CD8-positive, alpha-beta memory T cell (primary cell): ENCODE measurements at regions not wholly inside any gene's neighbourhood (a gene's known extent, or its start where the extent isn't known, plus 50 kb on each side); places are given as distances from the start of the nearest gene placed in this dataset.

Experiments
- CTCF ChIA-PET: fragments of 350-600 bp; sonication (Branson Sonifier 250); formaldehyde crosslinking; loops from one replicate; lab custom pipeline; 2021; ENCODE audit warnings: antibody characterized with exemption; lab: Charles Lee
- POLR2A ChIA-PET: fragments of 350-600 bp; sonication (Branson Sonifier 250); formaldehyde crosslinking; loops from one replicate; lab custom pipeline; 2021; ENCODE audit warnings: antibody characterized with exemption; lab: Charles Lee
- DNase-seq, 5 donors: peaks; one replicate each; pipeline versions ENCODE4 v3.0.0 to v3.0.0-alpha.2; 2020 to 2022; ENCODE audit warnings: mixed read lengths in 1 of 5
- H3K27ac ChIP-seq: one replicate; pipeline ENCODE4 v1.7.0; 2013; ENCODE audit warnings: low read depth, mild to moderate bottlenecking, low read length, moderate library complexity
- H3K27me3 ChIP-seq: 2 replicates; pipeline ENCODE4 v1.7.0; 2013; ENCODE audit warnings: low read length, mild to moderate bottlenecking; ENCODE audit not compliant: insufficient read depth, poor library complexity, severe bottlenecking
- H3K36me3 ChIP-seq: 2 replicates; pipeline ENCODE4 v1.7.0; 2013; ENCODE audit warnings: mild to moderate bottlenecking, low read length, moderate library complexity; ENCODE audit not compliant: insufficient read depth
- H3K4me1 ChIP-seq: 2 replicates; pipeline ENCODE4 v1.7.0; 2013; ENCODE audit warnings: mild to moderate bottlenecking, low read length, moderate library complexity; ENCODE audit not compliant: insufficient read depth
- H3K4me3 ChIP-seq: 2 replicates; pipeline ENCODE4 v1.7.0; 2013; ENCODE audit warnings: mild to moderate bottlenecking, low read length
- H3K9me3 ChIP-seq: 2 replicates; pipeline ENCODE4 v1.7.0; 2013; ENCODE audit warnings: mild to moderate bottlenecking, low read length
- H3K27ac Mint-ChIP-seq, 8 donors: one replicate each; pipeline ENCODE4 v1.8.0; 2020 to 2021; ENCODE audit warnings: mixed read lengths in 8 of 8, mild to moderate bottlenecking in 6 of 8, inconsistent platforms in 3 of 8, moderate library complexity in 3 of 8
- H3K27me3 Mint-ChIP-seq, 2 donors: one replicate each; pipeline ENCODE4 v1.8.0; 2020 to 2021; ENCODE audit warnings: mixed read lengths in 2 of 2, mild to moderate bottlenecking in 1 of 2, moderate library complexity in 1 of 2
- H3K36me3 Mint-ChIP-seq, 3 donors: one replicate each; pipeline ENCODE4 v1.8.0; 2020 to 2021; ENCODE audit warnings: mixed read lengths in 3 of 3, inconsistent platforms in 1 of 3, mild to moderate bottlenecking in 1 of 3
- H3K4me1 Mint-ChIP-seq, 3 donors: one replicate each; pipeline ENCODE4 v1.8.0; 2020 to 2021; ENCODE audit warnings: mixed read lengths in 3 of 3, inconsistent platforms in 1 of 3, mild to moderate bottlenecking in 1 of 3
- H3K4me3 Mint-ChIP-seq, 7 donors: one replicate each; pipeline ENCODE4 v1.8.0; 2020 to 2021; ENCODE audit warnings: mixed read lengths in 7 of 7, mild to moderate bottlenecking in 6 of 7, moderate library complexity in 4 of 7, inconsistent platforms in 2 of 7
- H3K9me3 Mint-ChIP-seq, 5 donors: one replicate each; pipeline ENCODE4 v1.8.0; 2020 to 2022; ENCODE audit warnings: mixed read lengths in 5 of 5, mild to moderate bottlenecking in 3 of 5, moderate library complexity in 2 of 5, inconsistent platforms in 1 of 5

GRCh38 chr2:236776206-236776605, 206.6 kb downstream of the ACKR3 start:
- POLR2A ChIA-PET: no interaction called here
- no peak overlapping the region for H3K27ac Mint-ChIP-seq
- no peaks in the 10 kb centered on the region for H3K9me3 Mint-ChIP-seq
- no peaks in the 10 kb centered on the region for H3K36me3 ChIP-seq
- H3K4me3 Mint-ChIP-seq: no peak overlapping the region
- H3K27ac ChIP-seq: no peak overlapping the region
- CTCF ChIA-PET: no interaction called here
- no peak for DNase-seq
- H3K27me3 ChIP-seq: no peaks in the 10 kb centered on the region
- H3K4me3 ChIP-seq: no peak overlapping the region
- no peaks in the 10 kb centered on the region for H3K9me3 ChIP-seq
- H3K36me3 Mint-ChIP-seq: no peaks in the 10 kb centered on the region
- no peaks in the 10 kb centered on the region for H3K4me1 ChIP-seq
- H3K27me3 Mint-ChIP-seq: peaks cover 8 to 11% of the 10 kb centered on the region in 2 donors
- H3K4me1 Mint-ChIP-seq: no peaks in the 10 kb centered on the region

- H3K4me3 Mint-ChIP-seq: no peak overlapping the region
- no peaks in the 10 kb centered on the region for H3K36me3 Mint-ChIP-seq
- H3K27ac ChIP-seq: no peak overlapping the region
- no peaks in the 10 kb centered on the region for H3K9me3 Mint-ChIP-seq
- H3K27me3 ChIP-seq: no peaks in the 10 kb centered on the region
- CTCF ChIA-PET: no interaction called here
- no peaks in the 10 kb centered on the region for H3K9me3 ChIP-seq
- H3K4me1 Mint-ChIP-seq: no peaks in the 10 kb centered on the region
- H3K27ac Mint-ChIP-seq: no peak overlapping the region
- H3K27me3 Mint-ChIP-seq: peaks cover 8 to 15% of the 10 kb centered on the region in 2 donors
- no peaks in the 10 kb centered on the region for H3K36me3 ChIP-seq
- POLR2A ChIA-PET: no interaction called here
- H3K4me1 ChIP-seq: no peaks in the 10 kb centered on the region
- H3K4me3 ChIP-seq: no peak overlapping the region
- no peak for DNase-seq
Measured at GRCh38 chr2:236776695-236777251, 207.1 kb downstream of the ACKR3 start.

- Mint-ChIP-seq H3K4me3 (no peak overlapping the region), H3K4me1 (no peaks in the 10 kb centered on the region), H3K27ac (no peak overlapping the region), H3K36me3 (no peaks in the 10 kb centered on the region), H3K27me3 (peaks cover 8 to 19% of the 10 kb centered on the region in 2 donors), H3K9me3 (no peaks in the 10 kb centered on the region)
- Histone ChIP-seq H3K27ac (no peak overlapping the region), H3K36me3 (no peaks in the 10 kb centered on the region), H3K9me3 (no peaks in the 10 kb centered on the region), H3K4me3 (no peak overlapping the region), H3K27me3 (no peaks in the 10 kb centered on the region), H3K4me1 (no peaks in the 10 kb centered on the region)
- DNase-seq: no peak
- CTCF ChIA-PET: no interaction called here
- POLR2A ChIA-PET: no interaction called here
Measured at GRCh38 chr2:236777408-236777807, 207.8 kb downstream of the ACKR3 start.

- no peak overlapping the region for H3K4me3 Mint-ChIP-seq
- no peaks in the 10 kb centered on the region for H3K4me1 ChIP-seq
- no peaks in the 10 kb centered on the region for H3K27me3 ChIP-seq
- no peak overlapping the region for H3K27ac Mint-ChIP-seq
- ChIA-PET POLR2A (no interaction called here), CTCF (no interaction called here)
- no peaks in the 10 kb centered on the region for H3K36me3 ChIP-seq
- H3K36me3 Mint-ChIP-seq: no peaks in the 10 kb centered on the region
- H3K27me3 Mint-ChIP-seq: peaks cover 9 to 38% of the 10 kb centered on the region in 2 donors
- no peaks in the 10 kb centered on the region for H3K9me3 ChIP-seq
- H3K27ac ChIP-seq: no peak overlapping the region
- no peaks in the 10 kb centered on the region for H3K9me3 Mint-ChIP-seq
- no peak overlapping the region for H3K4me3 ChIP-seq
- DNase-seq: no peak
- H3K4me1 Mint-ChIP-seq: no peaks in the 10 kb centered on the region
Measured at GRCh38 chr2:236781933-236782816, 212.6 kb downstream of the ACKR3 start.

GRCh38 chr2:236782938-236783337, 213.3 kb downstream of the ACKR3 start:
- Mint-ChIP-seq H3K27ac (no peak overlapping the region), H3K4me3 (no peak overlapping the region), H3K36me3 (no peaks in the 10 kb centered on the region), H3K9me3 (peaks cover 0 to 1% (median 0%) of the 10 kb centered on the region in 5 donors), H3K4me1 (no peaks in the 10 kb centered on the region), H3K27me3 (peaks cover 13 to 45% of the 10 kb centered on the region in 2 donors)
- CTCF ChIA-PET: no interaction called here
- DNase-seq: no peak
- no peak overlapping the region for H3K27ac ChIP-seq
- POLR2A ChIA-PET: no interaction called here
- no peaks in the 10 kb centered on the region for H3K4me1 ChIP-seq
- H3K36me3 ChIP-seq: no peaks in the 10 kb centered on the region
- no peaks in the 10 kb centered on the region for H3K9me3 ChIP-seq
- no peak overlapping the region for H3K4me3 ChIP-seq
- H3K27me3 ChIP-seq: no peaks in the 10 kb centered on the region

GRCh38 chr2:236783417-236784020, 213.9 kb downstream of the ACKR3 start:
- ChIA-PET CTCF (no interaction called here), POLR2A (no interaction called here)
- peaks cover 13 to 45% of the 10 kb centered on the region in 2 donors for H3K27me3 Mint-ChIP-seq
- H3K4me3 Mint-ChIP-seq: no peak overlapping the region
- H3K27ac ChIP-seq: no peak overlapping the region
- H3K27ac Mint-ChIP-seq: no peak overlapping the region
- peaks cover 0 to 1% (median 0%) of the 10 kb centered on the region in 5 donors for H3K9me3 Mint-ChIP-seq
- no peak overlapping the region for H3K4me3 ChIP-seq
- H3K27me3 ChIP-seq: no peaks in the 10 kb centered on the region
- no peaks in the 10 kb centered on the region for H3K4me1 ChIP-seq
- no peak for DNase-seq
- no peaks in the 10 kb centered on the region for H3K36me3 ChIP-seq
- no peaks in the 10 kb centered on the region for H3K9me3 ChIP-seq
- no peaks in the 10 kb centered on the region for H3K4me1 Mint-ChIP-seq
- H3K36me3 Mint-ChIP-seq: no peaks in the 10 kb centered on the region

- Mint-ChIP-seq H3K27ac (no peak overlapping the region), H3K4me1 (no peaks in the 10 kb centered on the region), H3K9me3 (peaks cover 0 to 1% (median 0%) of the 10 kb centered on the region in 5 donors), H3K27me3 (peaks cover 21 to 54% of the 10 kb centered on the region in 2 donors), H3K36me3 (no peaks in the 10 kb centered on the region), H3K4me3 (no peak overlapping the region)
- Histone ChIP-seq H3K36me3 (no peaks in the 10 kb centered on the region), H3K4me1 (no peaks in the 10 kb centered on the region), H3K27ac (no peak overlapping the region), H3K9me3 (no peaks in the 10 kb centered on the region), H3K27me3 (no peaks in the 10 kb centered on the region), H3K4me3 (no peak overlapping the region)
- CTCF ChIA-PET: no interaction called here
- no peak for DNase-seq
- POLR2A ChIA-PET: no interaction called here
Measured at GRCh38 chr2:236785611-236786057, 216.0 kb downstream of the ACKR3 start.

GRCh38 chr2:236786751-236787150, 217.1 kb downstream of the ACKR3 start:
- peaks cover 0 to 1% (median 0%) of the 10 kb centered on the region in 5 donors for H3K9me3 Mint-ChIP-seq
- DNase-seq: no peak
- no peaks in the 10 kb centered on the region for H3K27me3 ChIP-seq
- no peaks in the 10 kb centered on the region for H3K36me3 Mint-ChIP-seq
- no peak overlapping the region for H3K27ac Mint-ChIP-seq
- peaks cover 20 to 54% of the 10 kb centered on the region in 2 donors for H3K27me3 Mint-ChIP-seq
- no peak overlapping the region for H3K4me3 ChIP-seq
- no peak overlapping the region for H3K27ac ChIP-seq
- no peaks in the 10 kb centered on the region for H3K9me3 ChIP-seq
- H3K4me1 ChIP-seq: no peaks in the 10 kb centered on the region
- H3K4me3 Mint-ChIP-seq: no peak overlapping the region
- CTCF ChIA-PET: no interaction called here
- H3K36me3 ChIP-seq: no peaks in the 10 kb centered on the region
- H3K4me1 Mint-ChIP-seq: no peaks in the 10 kb centered on the region
- POLR2A ChIA-PET: no interaction called here
